ENCODE measurements at regions not wholly inside any gene's neighbourhood (a gene's known extent, or its start where the extent isn't known, plus 50 kb on each side); places are given as distances from the start of the nearest gene placed in this dataset.

- Histone ChIP-seq H3K27ac (ENCODE audit: low read length) (no peak overlapping the region), H3K9me3 (ENCODE audit: control insufficient read depth, insufficient read depth, low read depth, low read length) (no peaks in the 10 kb centered on the region), H3K4me3 (ENCODE audit: low read depth in 2 of 2, low read length in 2 of 2) (no peak overlapping the region), H3K36me3 (ENCODE audit: control insufficient read depth, insufficient read depth, low read length) (no peaks in the 10 kb centered on the region), H3K27me3 (ENCODE audit: control insufficient read depth, insufficient read depth, low read length) (no peaks in the 10 kb centered on the region), H3K4me1 (ENCODE audit: control insufficient read depth, insufficient read depth, low read length) (no peaks in the 10 kb centered on the region)
- DNase-seq (ENCODE audit: low read depth, low spot score) (no peak), ATAC-seq (no peak)
- ChIA-PET CTCF (no interaction called here), POLR2A (no interaction called here)
- TF ChIP-seq SIN3A (IDR thresholded peaks at IDR 0.05; ENCODE audit: borderline replicate concordance, insufficient read depth, low read depth, low read length) (no peak), TCF7L2 (IDR thresholded peaks at IDR 0.05; ENCODE audit: low read depth, low read length) (no peak), POLR2AphosphoS5 (IDR thresholded peaks at IDR 0.05; ENCODE audit: low read depth, low read length) (no peak), REST (IDR thresholded peaks at IDR 0.05; ENCODE audit: insufficient read depth in 1 of 2, low read depth in 2 of 2, low read length in 1 of 2) (no peak)
- TF ChIP-seq, protein P1, sequence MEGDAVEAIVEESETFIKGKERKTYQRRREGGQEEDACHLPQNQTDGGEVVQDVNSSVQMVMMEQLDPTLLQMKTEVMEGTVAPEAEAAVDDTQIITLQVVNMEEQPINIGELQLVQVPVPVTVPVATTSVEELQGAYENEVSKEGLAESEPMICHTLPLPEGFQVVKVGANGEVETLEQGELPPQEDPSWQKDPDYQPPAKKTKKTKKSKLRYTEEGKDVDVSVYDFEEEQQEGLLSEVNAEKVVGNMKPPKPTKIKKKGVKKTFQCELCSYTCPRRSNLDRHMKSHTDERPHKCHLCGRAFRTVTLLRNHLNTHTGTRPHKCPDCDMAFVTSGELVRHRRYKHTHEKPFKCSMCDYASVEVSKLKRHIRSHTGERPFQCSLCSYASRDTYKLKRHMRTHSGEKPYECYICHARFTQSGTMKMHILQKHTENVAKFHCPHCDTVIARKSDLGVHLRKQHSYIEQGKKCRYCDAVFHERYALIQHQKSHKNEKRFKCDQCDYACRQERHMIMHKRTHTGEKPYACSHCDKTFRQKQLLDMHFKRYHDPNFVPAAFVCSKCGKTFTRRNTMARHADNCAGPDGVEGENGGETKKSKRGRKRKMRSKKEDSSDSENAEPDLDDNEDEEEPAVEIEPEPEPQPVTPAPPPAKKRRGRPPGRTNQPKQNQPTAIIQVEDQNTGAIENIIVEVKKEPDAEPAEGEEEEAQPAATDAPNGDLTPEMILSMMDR (IDR thresholded peaks at IDR 0.05): no peak
- BruUV-seq (replicated peaks): no TSS peak
- intact Hi-C loops (cut with micrococcal nuclease; ENCODE audit: unreplicated experiment) (no loop called here), in situ Hi-C loops (cut with HindIII; ENCODE audit: low pct_unique_long_range_greater_than_20kb, low sequenced_read_pairs) (no loop called here)
These were observed 54.8 kb upstream of the ZFP64 start for GRCh38 chr20:52246366-52246765.

GRCh38 chr20:52244702-52245101, 53.1 kb upstream of the ZFP64 start:
- intact Hi-C loops (cut with micrococcal nuclease; ENCODE audit: unreplicated experiment): no loop called here
- Histone ChIP-seq H3K27me3 (ENCODE audit: control insufficient read depth, insufficient read depth, low read length) (no peaks in the 10 kb centered on the region), H3K27ac (ENCODE audit: low read length) (no peak overlapping the region), H3K9me3 (ENCODE audit: control insufficient read depth, insufficient read depth, low read depth, low read length) (no peaks in the 10 kb centered on the region), H3K4me1 (ENCODE audit: control insufficient read depth, insufficient read depth, low read length) (no peaks in the 10 kb centered on the region), H3K4me3 (ENCODE audit: low read depth in 2 of 2, low read length in 2 of 2) (no peak overlapping the region), H3K36me3 (ENCODE audit: control insufficient read depth, insufficient read depth, low read length) (no peaks in the 10 kb centered on the region)
- no peak for DNase-seq (ENCODE audit: low read depth, low spot score)
- POLR2A ChIA-PET: no interaction called here
- ATAC-seq: no peak
- in situ Hi-C loops (cut with HindIII; ENCODE audit: low pct_unique_long_range_greater_than_20kb, low sequenced_read_pairs): no loop called here
- no peak for TF ChIP-seq POLR2AphosphoS5 (IDR thresholded peaks at IDR 0.05; ENCODE audit: low read depth, low read length)
- no peak for TF ChIP-seq TCF7L2 (IDR thresholded peaks at IDR 0.05; ENCODE audit: low read depth, low read length)
- TF ChIP-seq, protein P1 (IDR thresholded peaks at IDR 0.05): no peak
- no peak for TF ChIP-seq REST (IDR thresholded peaks at IDR 0.05; ENCODE audit: insufficient read depth in 1 of 2, low read depth in 2 of 2, low read length in 1 of 2)
- TF ChIP-seq SIN3A (IDR thresholded peaks at IDR 0.05; ENCODE audit: borderline replicate concordance, insufficient read depth, low read depth, low read length): no peak
- BruUV-seq (replicated peaks): no TSS peak
- CTCF ChIA-PET: no interaction called here
